Keratinocyte (primary cell): ENCODE measurements at regions not wholly inside any gene's neighbourhood (a gene's known extent, or its start where the extent isn't known, plus 50 kb on each side); places are given as distances from the start of the nearest gene placed in this dataset.

Source experiments
- DNase-seq: peaks from one replicate; pipeline ENCODE4 v3.0.0-alpha.2; 2011; ENCODE audit warnings: low read depth, missing footprints, low spot score
- FAIRE-seq: peaks from 2 replicates; lab custom pipeline; 2011; peaks lifted over from hg19 to GRCh38; lab: Jason Lieb, UNC
- H2AFZ ChIP-seq: 2 replicates; pipeline ENCODE4 v1.6.0; 2012; ENCODE audit warnings: low read length, control low read depth, inconsistent platforms; ENCODE audit not compliant: control insufficient read depth
- H3K27ac ChIP-seq: 2 replicates; pipeline ENCODE4 v1.5.1; 2011; ENCODE audit warnings: low read length; ENCODE audit not compliant: control insufficient read depth, insufficient read depth
- H3K27me3 ChIP-seq: 3 replicates; pipeline ENCODE4 v1.6.0; 2011; ENCODE audit warnings: low read length; ENCODE audit not compliant: control insufficient read depth, insufficient read depth; ENCODE audit errors: extremely low read depth
- H3K36me3 ChIP-seq, 2 experiments: 2 replicates in 1 of 2; 3 replicates in 1 of 2; pipeline ENCODE4 v1.5.1; 2011; ENCODE audit warnings: low read length in 2 of 2, mild to moderate bottlenecking in 1 of 2; ENCODE audit not compliant: control insufficient read depth in 2 of 2, insufficient read depth in 2 of 2; ENCODE audit errors: extremely low read depth in 1 of 2
- H3K4me1 ChIP-seq: 3 replicates; pipeline ENCODE4 v1.5.1; 2011; ENCODE audit warnings: low read length; ENCODE audit not compliant: control insufficient read depth, insufficient read depth; ENCODE audit errors: extremely low read depth
- H3K4me2 ChIP-seq: 3 replicates; pipeline ENCODE4 v1.6.0; 2011; ENCODE audit warnings: low read depth, low read length; ENCODE audit not compliant: control insufficient read depth, insufficient read depth; ENCODE audit errors: extremely low read depth
- H3K4me3 ChIP-seq, 3 experiments: fragments of 200-600 bp in 1 of 3; sonication (generic) in 1 of 3; 2 replicates in 2 of 3; 3 replicates in 1 of 3; pipeline ENCODE4 v1.5.1; 2011 to 2016; ENCODE audit warnings: low read length in 3 of 3, mild to moderate bottlenecking in 3 of 3, control low read depth in 2 of 3, inconsistent platforms in 1 of 3, low read depth in 1 of 3, mixed read lengths in 1 of 3, mixed run types in 1 of 3, moderate library complexity in 1 of 3; ENCODE audit not compliant: control insufficient read depth in 2 of 3, insufficient read depth in 2 of 3; ENCODE audit errors: extremely low read depth in 1 of 3
- H3K79me2 ChIP-seq: 2 replicates; pipeline ENCODE4 v1.6.0; 2012; ENCODE audit warnings: low read length; ENCODE audit not compliant: control insufficient read depth, insufficient read depth
- H3K9ac ChIP-seq: 3 replicates; pipeline ENCODE4 v1.6.0; 2011; ENCODE audit warnings: low read length; ENCODE audit not compliant: control insufficient read depth, insufficient read depth; ENCODE audit errors: extremely low read depth
- H3K9me1 ChIP-seq: 3 replicates; pipeline ENCODE4 v1.6.0; 2011; ENCODE audit warnings: low read length; ENCODE audit not compliant: control insufficient read depth, insufficient read depth; ENCODE audit errors: extremely low read depth
- H3K9me3 ChIP-seq: 2 replicates; pipeline ENCODE4 v1.5.1; 2012; ENCODE audit warnings: low read depth, low read length; ENCODE audit not compliant: control insufficient read depth
- H4K20me1 ChIP-seq: 3 replicates; pipeline ENCODE4 v1.6.0; 2011; ENCODE audit warnings: low read length; ENCODE audit not compliant: control insufficient read depth, insufficient read depth; ENCODE audit errors: extremely low read depth
- CTCF ChIP-seq, 3 experiments: IDR thresholded peaks in 1 of 3; conservative IDR thresholded peaks in 1 of 3; optimal IDR thresholded peaks in 1 of 3; 2 replicates in 2 of 3; 3 replicates in 1 of 3; pipeline versions ENCODE3 to v1.5.1; 2011; ENCODE audit warnings: low read length in 3 of 3, mild to moderate bottlenecking in 3 of 3, moderate library complexity in 2 of 3, control low read depth in 1 of 3, inconsistent platforms in 1 of 3; ENCODE audit not compliant: insufficient read depth in 2 of 3; ENCODE audit errors: extremely low read depth in 1 of 3
- EZH2 ChIP-seq: IDR thresholded peaks from one replicate; pipeline ENCODE4 v1.6.1; 2012; ENCODE audit warnings: inconsistent platforms, mild to moderate bottlenecking, low read length, moderate library complexity
- dilution Hi-C: fragments of 300-500 bp; cut with MboI; formaldehyde crosslinking; loops from one replicate; pipeline ENCODE4 v1.7.0; 2020; ENCODE audit warnings: low sequenced_read_pairs; ENCODE audit not compliant: extremely low pct_ligation_motif_present

GRCh38 chr7:155913719-155914118 is 101.5 kb upstream of the SHH start:
- H3K4me2 ChIP-seq = no peak overlapping the region
- H4K20me1 ChIP-seq = no peaks in the 10 kb centered on the region
- H2AFZ ChIP-seq = no peak overlapping the region
- H3K27ac ChIP-seq = no peak overlapping the region
- peaks cover 2% of the 10 kb centered on the region for H3K9me3 ChIP-seq
- no peaks in the 10 kb centered on the region for H3K79me2 ChIP-seq
- H3K9ac ChIP-seq = no peak overlapping the region
- H3K4me3 ChIP-seq = no peak overlapping the region
- no peak for FAIRE-seq
- TF ChIP-seq CTCF (optimal IDR thresholded peaks at IDR 0.05 in 1 of 3, IDR thresholded peaks at IDR 0.05 in 1 of 3, conservative IDR thresholded peaks at IDR 0.05 in 1 of 3; ENCODE audit: extremely low read depth in 1 of 3, insufficient read depth in 2 of 3, low read length in 3 of 3) (no peak), EZH2 (no peak)
- H3K9me1 ChIP-seq = no peaks in the 10 kb centered on the region
- no peak for DNase-seq
- no peaks in the 10 kb centered on the region for H3K4me1 ChIP-seq
- H3K36me3 ChIP-seq = no peaks in the 10 kb centered on the region
- no peaks in the 10 kb centered on the region for H3K27me3 ChIP-seq
- dilution Hi-C loops = no loop called here

GRCh38 chr7:155913291-155913690 is 101.0 kb upstream of the SHH start:
- dilution Hi-C loops = no loop called here

More at GRCh38 chr7:155913291-155913690, 101.0 kb upstream of the SHH start:
- DNase-seq = no peak
- Histone ChIP-seq H3K36me3 (no peaks in the 10 kb centered on the region), H3K4me2 (no peak overlapping the region), H3K9me3 (peaks cover 2% of the 10 kb centered on the region), H3K4me1 (no peaks in the 10 kb centered on the region), H2AFZ (no peak overlapping the region), H3K9ac (no peak overlapping the region), H3K79me2 (no peaks in the 10 kb centered on the region), H3K27ac (no peak overlapping the region), H3K4me3 (no peak overlapping the region), H3K9me1 (no peaks in the 10 kb centered on the region), H4K20me1 (no peaks in the 10 kb centered on the region), H3K27me3 (no peaks in the 10 kb centered on the region)
- FAIRE-seq = no peak
- no peak for TF ChIP-seq EZH2
- no peak for TF ChIP-seq CTCF (optimal IDR thresholded peaks at IDR 0.05 in 1 of 3, IDR thresholded peaks at IDR 0.05 in 1 of 3, conservative IDR thresholded peaks at IDR 0.05 in 1 of 3; ENCODE audit: extremely low read depth in 1 of 3, insufficient read depth in 2 of 3, low read length in 3 of 3)
